ELR (cell line): ENCODE measurements at regions not wholly inside any gene's neighbourhood (a gene's known extent, or its start where the extent isn't known, plus 50 kb on each side); places are given as distances from the start of the nearest gene placed in this dataset.
"Not testable (repeated sequence)": the region's sequence is repeated elsewhere in the genome, so short reads cannot be mapped to it uniquely, and the experiment has no call there.

Source experiments
- DNase-seq: peaks from one replicate; pipeline ENCODE4 v3.0.0-alpha.2; 2015; ENCODE audit warnings: low read depth

DNA sequence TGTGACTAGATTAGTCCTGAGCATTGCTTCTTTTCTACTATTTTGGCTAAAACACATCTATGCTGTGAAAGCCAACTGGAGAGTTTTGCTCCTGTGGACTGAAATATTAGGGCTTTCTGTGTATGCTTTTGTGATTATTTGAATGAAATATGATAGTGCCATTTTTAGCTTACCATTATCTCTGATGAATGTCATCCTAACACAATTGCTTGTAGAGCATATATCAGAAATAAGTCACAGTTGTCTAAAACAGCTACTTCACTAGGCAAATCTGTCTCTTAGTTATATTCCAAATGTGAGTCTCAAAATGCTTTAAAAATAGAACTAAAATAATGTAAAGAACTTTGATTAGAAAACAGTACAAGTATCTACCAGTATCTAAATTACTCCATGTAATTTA, 401.4 kb upstream of the PTCHD4 start:
- no peak for DNase-seq

DNA sequence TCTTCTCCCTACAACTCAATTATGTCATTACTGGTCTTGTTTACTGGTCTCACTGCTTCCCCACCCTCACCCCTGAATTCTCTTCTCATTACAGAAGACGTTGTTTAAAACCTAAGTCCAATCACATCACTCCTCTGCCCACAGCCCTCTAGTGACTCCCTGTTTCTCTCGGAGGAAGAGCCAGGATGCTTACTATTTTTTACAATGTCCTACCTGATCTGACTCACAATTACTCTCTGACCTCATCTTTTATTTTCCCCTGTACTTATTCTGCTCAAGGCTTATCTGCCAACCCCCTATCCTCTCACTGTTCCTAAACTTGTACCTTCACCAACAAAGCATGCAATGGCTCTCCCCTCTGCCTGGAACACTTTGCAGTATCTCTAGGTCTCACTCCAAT, 400.4 kb upstream of the PTCHD4 start:
- no peak for DNase-seq

DNA sequence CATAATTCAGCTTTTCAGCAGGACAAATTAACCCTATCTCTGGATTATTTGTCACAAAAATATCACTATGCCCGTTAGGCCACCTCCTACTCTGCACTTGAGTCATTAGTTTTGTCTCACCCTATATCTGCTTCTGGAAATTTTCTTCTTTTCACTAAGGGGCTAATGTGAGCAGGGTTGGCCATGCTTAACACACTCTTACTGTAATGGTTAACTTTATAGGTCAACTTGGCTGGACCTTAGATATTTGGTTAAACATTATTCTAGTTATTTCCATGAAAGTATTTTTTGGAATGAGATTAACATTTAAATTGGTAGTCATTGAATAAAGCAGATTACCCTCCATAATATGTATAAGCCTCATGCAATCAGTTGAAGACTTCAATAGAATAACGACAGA, 394.6 kb upstream of the PTCHD4 start:
- no peak for DNase-seq

DNA sequence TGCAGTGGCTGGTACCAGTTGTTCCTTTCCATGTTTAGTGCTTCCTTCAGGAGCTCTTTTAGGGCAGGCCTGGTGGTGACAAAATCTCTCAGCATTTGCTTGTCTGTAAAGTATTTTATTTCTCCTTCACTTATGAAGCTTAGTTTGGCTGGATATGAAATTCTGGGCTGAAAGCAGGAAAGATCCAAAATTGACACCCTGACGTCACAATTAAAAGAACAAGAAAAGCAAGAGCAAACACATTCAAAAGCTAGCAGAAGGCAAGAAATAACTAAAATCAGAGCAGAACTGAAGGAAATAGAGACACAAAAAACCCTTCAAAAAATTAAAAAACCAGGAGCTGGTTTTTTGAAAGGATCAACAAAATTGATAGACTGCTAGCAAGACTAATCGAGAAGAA, 382.4 kb upstream of the PTCHD4 start:
- not testable (repeated sequence) for DNase-seq

- no peak for DNase-seq
These were observed 379.7 kb upstream of the PTCHD4 start for GRCh38 chr6:48490658-48491057.

GRCh38 chr6:48486876-48487275, 375.9 kb upstream of the PTCHD4 start:
- DNase-seq = no peak

DNA sequence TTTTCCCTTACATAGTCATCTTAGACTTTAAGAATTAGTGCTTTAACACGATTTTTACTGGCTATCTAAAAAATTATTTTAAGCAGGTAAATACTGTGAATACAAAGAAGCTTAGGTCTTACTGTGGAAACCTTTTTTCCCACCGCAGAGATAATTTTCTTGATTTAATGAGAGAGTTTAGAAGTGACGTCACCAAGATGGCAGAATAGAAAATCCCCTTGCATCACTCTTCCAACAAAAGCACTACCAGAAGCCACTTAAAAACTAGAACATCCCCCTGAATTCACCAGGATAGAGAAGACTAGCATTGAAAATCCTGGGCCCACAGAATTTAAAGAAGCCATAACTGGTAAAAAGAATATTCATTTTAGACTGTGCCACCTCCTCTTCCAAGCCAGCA, 375.4 kb upstream of the PTCHD4 start:
- no peak for DNase-seq

GRCh38 chr6:48476257-48476656, 365.3 kb upstream of the PTCHD4 start:
- peak; percentile 40 for DNase-seq

GRCh38 chr6:48475275-48475674, 364.3 kb upstream of the PTCHD4 start:
- DNase-seq = no peak

DNA sequence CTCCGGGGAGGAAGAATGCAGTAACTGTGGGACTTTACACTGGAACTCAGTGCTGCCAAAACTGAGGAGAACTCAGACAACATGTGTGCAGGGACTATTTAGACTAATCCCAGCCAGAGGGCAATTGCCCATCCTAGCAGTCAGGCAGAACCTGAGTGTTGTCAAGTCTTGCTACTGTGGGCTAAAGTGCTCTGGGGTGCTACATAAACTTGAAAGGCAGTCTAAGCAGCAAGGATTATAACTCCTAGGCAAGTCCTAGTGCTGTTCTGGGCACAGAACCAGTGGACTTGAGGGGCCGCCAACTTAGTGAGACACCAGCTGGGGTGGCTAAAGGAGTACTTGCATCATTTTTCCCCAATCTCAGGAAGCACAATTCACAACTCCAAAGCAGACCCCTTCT, 363.8 kb upstream of the PTCHD4 start:
- no peak for DNase-seq

- DNase-seq = no peak
These were observed 363.1 kb upstream of the PTCHD4 start for GRCh38 chr6:48474136-48474535.

DNA sequence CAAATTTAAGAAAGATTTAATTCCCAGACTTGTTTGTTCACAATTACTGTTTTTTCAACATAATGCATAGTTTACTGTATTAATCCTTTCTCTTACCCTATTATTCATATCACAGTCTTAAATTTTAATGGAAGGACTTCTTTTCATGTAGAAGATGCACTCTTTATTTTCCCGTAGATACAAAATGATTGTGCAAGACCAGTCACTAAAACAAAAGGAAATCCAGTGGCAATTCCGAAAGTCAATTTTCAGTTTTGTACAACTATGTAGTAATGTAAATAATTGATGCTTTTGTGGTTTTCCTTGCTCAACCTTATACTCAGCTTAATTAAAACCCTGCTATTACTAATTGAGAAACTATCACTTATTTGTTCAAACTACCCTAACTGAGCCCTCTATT, 361.5 kb upstream of the PTCHD4 start:
- DNase-seq = no peak

DNA sequence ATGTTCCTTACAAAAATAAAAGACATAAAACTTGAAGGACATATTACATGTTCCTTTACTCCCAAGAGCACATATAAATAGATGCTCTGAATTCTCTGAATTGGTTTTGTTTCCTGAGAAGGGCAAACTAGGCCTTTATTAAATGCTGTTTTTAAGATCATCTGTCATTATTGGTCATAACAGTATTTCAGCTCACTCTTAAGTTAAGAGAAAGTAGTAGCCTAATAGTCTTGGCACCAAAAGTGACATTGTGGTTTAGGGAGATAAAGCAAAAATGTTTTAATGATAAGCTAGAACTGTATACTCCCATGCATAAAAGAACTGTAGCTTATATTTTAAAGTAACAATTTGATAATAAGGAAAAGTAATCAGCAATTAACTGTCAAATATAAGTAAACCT, 361.1 kb upstream of the PTCHD4 start:
- no peak for DNase-seq

DNA sequence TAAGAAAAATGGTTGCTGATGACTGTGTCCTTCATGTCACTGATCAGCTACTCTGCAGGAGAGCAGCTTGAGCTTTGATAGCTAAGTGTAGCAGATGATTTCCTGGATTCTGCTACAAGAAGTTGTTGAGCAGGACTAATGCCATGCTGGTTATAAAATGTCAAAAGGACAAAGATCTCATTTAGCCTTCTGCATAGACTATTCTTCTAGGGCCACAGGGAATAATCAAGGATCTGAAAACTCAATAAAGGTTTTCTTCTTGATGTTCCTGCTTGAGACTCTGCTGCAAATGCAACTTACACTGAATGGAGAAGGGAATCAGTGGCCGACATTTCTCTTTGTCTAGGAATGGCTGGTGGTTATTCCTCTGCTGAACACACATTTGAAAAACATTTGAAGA, 360.3 kb upstream of the PTCHD4 start:
- DNase-seq = no peak

DNA sequence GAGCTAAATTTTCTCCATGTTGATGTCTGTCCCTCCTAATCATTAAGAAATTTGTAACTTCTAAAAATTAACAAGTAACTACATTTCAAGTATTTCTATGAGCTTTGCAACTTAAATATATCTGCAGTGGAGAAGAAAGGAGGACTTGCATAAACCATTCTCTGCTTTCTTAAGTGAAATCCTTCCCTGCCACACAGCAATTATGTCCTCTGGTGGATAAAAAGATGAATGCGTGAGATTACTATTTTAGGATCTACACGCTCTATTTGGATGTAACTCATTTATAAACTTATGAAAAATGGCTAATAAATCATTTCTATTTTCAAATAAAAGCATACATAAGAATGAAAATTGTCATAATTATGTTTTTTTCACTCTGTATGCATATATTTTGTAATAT, 338.0 kb upstream of the PTCHD4 start:
- peak; percentile 30 for DNase-seq

DNA sequence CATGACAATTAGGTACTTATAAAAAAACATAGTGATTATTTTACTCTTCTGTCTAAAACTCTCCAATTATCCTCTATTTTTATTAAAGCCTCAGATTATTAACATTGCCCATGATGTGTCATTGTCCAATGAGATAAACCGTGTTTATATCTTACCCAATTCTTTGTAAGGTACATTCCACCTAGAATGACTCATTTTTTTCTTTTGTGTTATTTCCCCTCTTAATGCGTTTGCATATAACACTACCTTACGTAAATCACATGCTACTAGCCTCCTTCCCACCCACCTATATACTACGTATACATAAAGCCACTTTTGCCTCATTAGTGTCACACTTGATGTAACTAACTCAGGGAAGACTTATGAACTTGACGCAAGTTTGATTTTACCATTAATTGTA, 336.3 kb upstream of the PTCHD4 start:
- DNase-seq = no peak

DNA sequence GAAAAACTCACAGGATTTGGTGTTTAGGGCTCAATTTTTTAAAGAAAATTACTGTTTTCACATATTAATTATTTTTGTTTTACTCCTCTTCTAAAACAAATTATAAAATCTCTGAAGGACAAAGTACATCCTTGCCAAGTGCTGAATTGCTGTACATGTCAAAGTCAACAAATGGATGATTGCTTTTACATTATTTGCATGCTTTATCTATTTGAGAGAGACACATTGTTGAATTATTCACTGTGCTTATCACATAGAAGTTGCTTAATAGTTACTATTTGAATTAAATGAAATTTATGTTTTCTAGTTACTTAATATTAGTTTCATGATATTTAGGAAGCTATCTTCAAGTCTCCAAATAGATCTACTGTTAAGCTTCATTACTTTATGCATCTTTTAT, 318.6 kb upstream of the PTCHD4 start:
- DNase-seq = no peak

DNA sequence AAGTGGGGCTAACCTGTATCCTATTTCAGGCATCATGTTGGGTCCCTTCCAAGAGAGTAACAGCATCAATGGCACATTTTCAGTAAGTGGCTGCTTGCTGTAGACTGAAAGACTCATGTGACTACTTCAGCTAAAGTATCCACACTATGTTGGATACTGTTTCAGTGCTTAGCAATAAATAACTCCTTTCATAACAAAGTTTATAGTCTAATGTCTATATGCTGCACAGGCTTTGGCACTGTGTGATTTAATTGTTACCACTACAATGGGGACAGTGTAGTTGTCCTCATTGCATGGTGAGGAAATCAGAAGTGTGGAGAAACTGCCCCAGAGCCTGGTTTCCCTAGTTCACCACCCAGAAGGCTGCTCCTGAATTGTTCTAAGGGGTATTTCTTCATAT, 318.0 kb upstream of the PTCHD4 start:
- no peak for DNase-seq

- peak; percentile 91 for DNase-seq
These were observed 315.6 kb upstream of the PTCHD4 start for GRCh38 chr6:48426636-48427035.

GRCh38 chr6:48423640-48424365, 312.8 kb upstream of the PTCHD4 start:
- peak; percentile 49 for DNase-seq

- DNase-seq = no peak
These were observed 309.0 kb upstream of the PTCHD4 start for GRCh38 chr6:48419992-48420391.

DNA sequence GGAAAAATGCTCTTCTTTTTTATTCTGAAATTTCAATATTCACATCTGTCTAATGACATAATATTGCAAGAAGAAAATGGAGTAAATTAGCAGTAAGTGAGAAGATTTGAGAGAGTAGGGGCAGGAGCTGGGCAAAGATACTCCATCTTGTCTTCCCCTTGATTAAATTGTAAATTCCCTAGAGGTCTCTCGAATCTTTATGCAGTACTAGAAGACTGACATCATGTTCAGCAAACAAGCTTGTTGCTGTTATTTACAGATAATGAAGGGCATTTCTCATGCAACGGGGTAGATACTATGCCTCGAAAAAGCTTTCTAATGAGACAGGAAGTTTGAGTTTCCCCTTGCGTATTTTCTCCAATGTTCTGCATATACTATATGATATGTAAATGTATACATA, 306.9 kb upstream of the PTCHD4 start:
- DNase-seq = no peak

- DNase-seq = no peak
These were observed 301.7 kb upstream of the PTCHD4 start for GRCh38 chr6:48412656-48413055.

DNA sequence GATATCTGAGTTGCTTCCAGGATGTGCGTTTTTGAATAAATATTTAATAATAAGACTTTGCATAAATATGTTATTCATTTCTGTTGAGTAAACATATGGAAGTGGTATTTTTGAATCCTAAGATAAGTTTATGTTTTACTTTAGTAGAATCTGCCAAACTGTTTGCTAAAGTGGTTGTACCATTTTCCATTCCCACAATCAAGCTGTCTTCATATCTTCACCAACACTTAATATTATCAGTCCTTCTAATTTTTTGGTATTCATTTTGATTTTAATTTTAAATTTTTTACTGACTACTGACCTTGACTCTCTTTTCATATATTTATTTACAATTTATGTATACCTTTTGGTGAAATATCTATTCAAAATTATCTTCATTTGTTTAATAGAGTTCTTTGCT, 293.9 kb upstream of the PTCHD4 start:
- DNase-seq = no peak

DNA sequence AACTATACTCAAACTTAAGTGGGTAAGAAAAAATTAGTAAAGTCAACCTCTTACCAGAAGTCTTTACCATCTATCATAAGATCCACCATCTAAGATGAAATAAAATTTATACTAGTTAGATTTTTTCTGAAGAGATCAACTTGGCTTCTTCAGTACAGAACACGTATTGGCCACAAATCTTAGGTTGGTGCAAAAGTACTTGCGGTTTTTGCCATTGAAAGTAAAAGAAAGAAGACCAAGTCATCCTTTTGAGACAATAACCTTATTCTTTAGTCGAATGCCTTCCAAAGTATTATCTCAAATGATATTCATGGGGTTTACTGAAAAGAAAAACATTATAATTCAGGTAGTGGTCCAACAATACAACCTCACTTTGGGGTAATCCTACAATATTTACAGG, 292.6 kb upstream of the PTCHD4 start:
- DNase-seq = no peak
